Immature natural killer cell (primary cell): ENCODE measurements at regions not wholly inside any gene's neighbourhood (a gene's known extent, or its start where the extent isn't known, plus 50 kb on each side); places are given as distances from the start of the nearest gene placed in this dataset.

Experiments used
- DNase-seq, 3 donors: peaks; one replicate each; pipeline ENCODE4 v3.0.0; 2022; ENCODE audit warnings: mixed read lengths in 1 of 3
- H3K27ac Mint-ChIP-seq, 6 donors: one replicate each; pipeline ENCODE4 v1.8.0; 2020; ENCODE audit warnings: mixed read lengths in 6 of 6, mild to moderate bottlenecking in 5 of 6, inconsistent platforms in 4 of 6, moderate library complexity in 3 of 6
- H3K27me3 Mint-ChIP-seq, 3 donors: one replicate each; pipeline ENCODE4 v1.8.0; 2020 to 2021; ENCODE audit warnings: low read depth in 3 of 3, mild to moderate bottlenecking in 3 of 3, mixed read lengths in 3 of 3, moderate library complexity in 3 of 3, inconsistent platforms in 1 of 3
- H3K36me3 Mint-ChIP-seq, 3 donors: one replicate each; pipeline ENCODE4 v1.8.0; 2020; ENCODE audit warnings: mixed read lengths in 3 of 3, inconsistent platforms in 2 of 3, mild to moderate bottlenecking in 2 of 3
- H3K4me1 Mint-ChIP-seq, 2 donors: one replicate each; pipeline ENCODE4 v1.8.0; 2020; ENCODE audit warnings: inconsistent platforms in 2 of 2, mild to moderate bottlenecking in 2 of 2, mixed read lengths in 2 of 2, moderate library complexity in 1 of 2
- H3K4me3 Mint-ChIP-seq, 5 donors: one replicate each; pipeline ENCODE4 v1.8.0; 2020; ENCODE audit warnings: mild to moderate bottlenecking in 5 of 5, mixed read lengths in 5 of 5, inconsistent platforms in 3 of 5, moderate library complexity in 3 of 5
- H3K9me3 Mint-ChIP-seq, 6 donors: one replicate each; pipeline ENCODE4 v1.8.0; 2020; ENCODE audit warnings: mild to moderate bottlenecking in 6 of 6, mixed read lengths in 6 of 6, inconsistent platforms in 4 of 6, moderate library complexity in 3 of 6

DNA sequence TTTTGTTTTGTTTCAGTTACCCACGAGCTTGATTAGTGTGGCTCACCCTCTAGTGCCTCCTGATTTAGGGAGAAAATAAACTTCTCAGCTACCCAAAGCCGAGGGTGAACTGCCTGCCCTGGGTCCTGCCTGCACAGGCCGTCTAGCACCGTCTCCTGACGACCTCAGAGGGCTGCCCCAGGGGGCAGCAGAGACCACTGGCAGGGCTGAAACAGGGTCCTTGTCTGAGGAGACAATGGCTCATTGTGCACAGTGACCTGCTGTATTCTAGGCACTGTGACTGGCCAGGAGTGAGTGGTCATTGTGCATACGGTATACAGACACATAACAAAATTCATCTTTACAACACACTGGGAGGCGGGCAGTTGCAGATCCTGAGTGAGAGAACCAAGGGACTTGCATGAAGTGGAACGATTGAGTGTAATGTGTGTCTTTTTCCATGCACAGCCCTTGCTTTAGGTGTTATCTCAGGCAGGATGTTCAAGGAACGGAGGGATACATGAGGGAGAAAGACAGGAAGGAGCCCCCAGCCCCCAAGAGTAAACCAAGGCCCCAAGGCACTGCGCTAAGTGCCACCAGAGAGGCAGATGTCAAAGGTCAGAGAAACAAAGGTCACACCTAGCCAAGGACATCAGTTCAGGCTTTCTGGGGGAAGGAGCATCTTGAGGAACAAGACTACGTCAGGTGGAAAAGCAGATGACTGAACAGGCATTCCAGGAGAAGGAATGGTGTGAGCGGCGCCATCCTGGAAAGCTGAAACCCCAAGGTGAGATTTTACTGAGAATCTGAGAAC lies 421.3 kb downstream of the LPIN1 start:
- H3K4me3 Mint-ChIP-seq = no peak overlapping the region
- no peaks in the 10 kb centered on the region for H3K9me3 Mint-ChIP-seq
- DNase-seq = no peak
- peaks cover 0 to 10% (median 0%) of the 10 kb centered on the region in 3 donors for H3K27me3 Mint-ChIP-seq
- H3K36me3 Mint-ChIP-seq = no peaks in the 10 kb centered on the region
- peak overlapping the region in 1 of 6 donors; percentile 33 for H3K27ac Mint-ChIP-seq
- H3K4me1 Mint-ChIP-seq = peaks cover 29 to 32% of the 10 kb centered on the region in 2 donors

DNA sequence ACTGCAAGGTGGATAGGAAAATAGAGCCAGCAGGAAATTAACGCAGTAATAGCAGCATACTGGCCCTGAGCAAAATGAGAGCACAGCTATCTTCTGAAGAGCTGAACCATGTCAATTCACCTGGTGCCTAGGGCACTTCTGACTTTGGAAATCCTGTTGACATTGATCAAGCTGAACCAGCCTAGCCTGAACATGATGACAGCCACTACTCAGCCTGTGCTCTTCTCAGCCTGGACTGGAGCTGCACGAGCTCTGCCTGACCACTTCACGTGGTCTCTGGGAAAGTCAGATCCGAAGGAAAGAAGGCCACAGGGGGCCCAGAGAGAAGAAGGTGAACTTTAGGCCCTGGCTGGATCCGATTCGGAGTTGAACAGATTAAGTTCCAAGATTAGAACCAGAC lies 421.9 kb downstream of the LPIN1 start:
- Mint-ChIP-seq H3K4me3 (peak overlapping the region in 1 of 5 donors; percentile 36), H3K36me3 (no peaks in the 10 kb centered on the region), H3K4me1 (peaks cover 29 to 32% of the 10 kb centered on the region in 2 donors), H3K9me3 (no peaks in the 10 kb centered on the region), H3K27me3 (peaks cover 0 to 10% (median 0%) of the 10 kb centered on the region in 3 donors), H3K27ac (peak overlapping the region in 1 of 6 donors; percentile 33)
- no peak for DNase-seq

DNA sequence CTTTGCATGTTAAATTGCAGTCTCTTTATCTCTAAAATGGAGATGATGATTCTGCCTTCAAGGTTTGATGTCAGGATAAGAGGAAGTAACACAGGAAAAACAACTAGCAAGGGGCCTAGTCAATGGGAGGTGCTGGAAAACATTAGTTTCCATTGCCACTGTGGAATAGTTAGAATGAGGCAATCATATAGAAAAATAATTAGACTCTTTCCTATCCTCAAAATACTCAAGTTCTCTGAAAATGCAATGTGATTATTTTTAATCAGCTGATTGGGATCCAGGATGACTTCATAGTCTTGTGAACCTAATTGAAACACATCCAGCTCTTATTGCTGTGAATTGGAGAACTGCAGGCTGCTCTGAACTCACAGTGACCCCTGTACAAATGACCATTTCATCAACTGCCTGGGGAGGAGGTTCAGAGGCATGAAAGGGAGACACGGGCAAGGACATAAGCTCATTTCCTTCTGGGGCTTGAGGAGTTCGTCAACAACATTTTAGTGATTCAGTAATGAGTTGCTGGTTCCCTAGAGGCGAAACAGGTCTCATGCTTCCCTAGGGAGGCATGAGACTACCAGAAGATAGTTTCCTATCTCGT lies 422.5 kb downstream of the LPIN1 start:
- DNase-seq = no peak
- peaks cover 0 to 10% (median 0%) of the 10 kb centered on the region in 3 donors for H3K27me3 Mint-ChIP-seq
- H3K36me3 Mint-ChIP-seq = no peaks in the 10 kb centered on the region
- H3K4me1 Mint-ChIP-seq = peaks cover 29 to 32% of the 10 kb centered on the region in 2 donors
- peak overlapping the region in 5 of 6 donors; percentile 11 to 69 (median 22) for H3K27ac Mint-ChIP-seq
- H3K9me3 Mint-ChIP-seq = no peaks in the 10 kb centered on the region
- peak overlapping the region in 3 of 5 donors; percentile 13 to 36 (median 33) for H3K4me3 Mint-ChIP-seq

DNA sequence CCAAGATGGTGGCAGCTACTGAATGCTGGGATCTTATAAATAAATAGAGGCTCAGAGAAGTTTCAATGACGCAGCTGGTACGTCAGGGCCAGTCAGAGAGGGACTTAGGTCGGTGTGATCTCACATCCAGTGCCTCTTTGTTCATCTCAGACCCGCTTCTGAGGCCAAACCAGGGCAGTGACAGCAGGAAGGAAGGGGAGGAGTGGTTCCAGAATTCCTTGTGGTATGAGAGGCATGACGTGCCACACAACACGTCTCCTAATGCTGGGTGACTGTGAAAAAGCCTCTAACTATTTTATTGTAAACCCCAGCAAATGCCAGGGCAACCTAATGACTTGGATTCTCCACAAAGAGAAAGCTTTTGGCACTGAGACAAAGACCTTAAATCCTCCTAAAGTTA lies 423.3 kb downstream of the LPIN1 start:
- H3K4me1 Mint-ChIP-seq = peaks cover 29 to 32% of the 10 kb centered on the region in 2 donors

DNA sequence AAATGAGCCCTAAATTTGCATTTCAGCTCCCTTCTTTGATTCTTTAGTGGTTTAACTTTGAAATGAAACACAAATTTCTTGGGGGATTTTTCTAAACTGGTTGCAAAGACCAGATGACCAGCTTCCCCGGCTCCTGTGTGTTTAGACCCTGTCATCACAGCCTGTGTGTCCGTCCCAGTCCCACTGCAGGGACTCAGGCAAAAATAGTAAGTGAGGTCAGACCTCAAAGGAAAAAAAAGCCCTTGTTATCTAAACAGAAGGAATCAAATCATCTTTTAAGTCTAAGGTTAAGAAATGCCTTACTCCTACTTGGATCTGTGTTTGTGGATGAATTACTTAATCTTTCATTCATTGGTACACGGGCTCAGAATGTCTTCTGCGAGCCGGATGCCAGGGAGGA lies 423.7 kb downstream of the LPIN1 start:
- H3K27ac Mint-ChIP-seq = peak overlapping the region in 3 of 6 donors; percentile 11 to 61 (median 39)
- H3K4me3 Mint-ChIP-seq = no peak overlapping the region
- H3K4me1 Mint-ChIP-seq = peaks cover 29 to 32% of the 10 kb centered on the region in 2 donors
- no peaks in the 10 kb centered on the region for H3K9me3 Mint-ChIP-seq
- H3K27me3 Mint-ChIP-seq = peaks cover 0 to 10% (median 0%) of the 10 kb centered on the region in 3 donors
- no peak for DNase-seq
- no peaks in the 10 kb centered on the region for H3K36me3 Mint-ChIP-seq

More for the DNA sequence above, 423.3 kb downstream of the LPIN1 start:
- peak overlapping the region in 3 of 5 donors; percentile 22 to 53 (median 24) for H3K4me3 Mint-ChIP-seq
- H3K9me3 Mint-ChIP-seq = no peaks in the 10 kb centered on the region
- peaks cover 0 to 10% (median 0%) of the 10 kb centered on the region in 3 donors for H3K27me3 Mint-ChIP-seq
- peak overlapping the region in 3 of 6 donors; percentile 11 to 69 (median 29) for H3K27ac Mint-ChIP-seq
- no peaks in the 10 kb centered on the region for H3K36me3 Mint-ChIP-seq
- peak; percentile 24 to 50 (median 44) for DNase-seq

DNA sequence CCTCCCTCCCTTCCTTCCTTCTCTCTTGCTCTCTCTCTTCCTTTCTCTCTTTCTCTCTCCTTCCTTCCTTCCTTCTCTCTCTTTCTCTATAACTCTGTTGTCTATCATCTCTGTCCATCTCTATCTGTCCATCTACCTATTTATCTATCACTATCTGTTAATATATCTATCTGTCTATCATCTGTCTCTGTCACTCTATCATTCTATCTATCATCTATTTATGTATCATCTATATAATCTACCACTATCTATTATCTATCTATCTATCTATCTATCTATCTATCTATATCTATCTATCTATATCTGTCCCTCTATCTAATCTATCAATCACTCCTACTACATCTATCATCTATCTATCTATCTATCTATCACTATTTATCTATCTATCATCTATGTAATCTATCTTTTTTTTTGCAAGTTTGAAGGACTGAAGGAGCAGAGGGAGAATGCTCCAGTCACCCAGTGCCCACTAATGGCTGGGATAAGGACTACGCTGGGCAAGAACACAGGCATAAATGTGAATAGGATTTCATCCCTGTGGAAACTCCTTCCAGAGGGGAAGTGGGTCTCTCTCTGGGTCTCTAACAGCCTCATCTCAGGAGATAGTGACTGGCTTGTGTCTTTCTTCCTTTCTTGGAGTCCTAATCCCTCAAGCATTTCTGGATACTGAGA lies 427.0 kb downstream of the LPIN1 start:
- Mint-ChIP-seq H3K9me3 (no peaks in the 10 kb centered on the region), H3K27ac (peak overlapping the region in 1 of 6 donors; percentile 53), H3K4me1 (peaks cover 45 to 57% of the 10 kb centered on the region in 2 donors), H3K4me3 (no peak overlapping the region), H3K27me3 (peaks cover 8 to 15% (median 12%) of the 10 kb centered on the region in 3 donors), H3K36me3 (no peaks in the 10 kb centered on the region)
- DNase-seq = no peak

DNA sequence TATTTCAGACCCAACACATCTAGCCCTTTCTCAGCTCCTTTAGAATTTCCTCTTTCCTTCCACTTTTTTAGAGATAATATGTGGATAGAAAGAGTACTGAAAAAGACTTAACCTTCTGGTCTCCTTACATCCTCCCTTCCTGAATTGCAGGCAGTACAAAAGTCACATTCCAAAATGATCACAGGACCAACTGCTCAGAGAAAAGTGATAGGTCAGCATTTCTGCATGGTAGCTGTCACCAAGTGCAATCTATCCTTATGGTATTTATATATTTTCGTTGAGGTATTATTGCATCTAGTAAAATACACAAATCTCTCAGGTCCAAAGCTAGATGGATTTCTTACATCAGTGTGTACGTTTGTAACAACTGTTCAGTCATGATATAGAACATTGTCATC lies 427.5 kb downstream of the LPIN1 start:
- H3K36me3 Mint-ChIP-seq = no peaks in the 10 kb centered on the region
- DNase-seq = no peak
- peaks cover 45 to 57% of the 10 kb centered on the region in 2 donors for H3K4me1 Mint-ChIP-seq
- H3K4me3 Mint-ChIP-seq = no peak overlapping the region
- H3K27me3 Mint-ChIP-seq = peaks cover 8 to 16% (median 12%) of the 10 kb centered on the region in 3 donors
- H3K27ac Mint-ChIP-seq = no peak overlapping the region
- no peaks in the 10 kb centered on the region for H3K9me3 Mint-ChIP-seq

DNA sequence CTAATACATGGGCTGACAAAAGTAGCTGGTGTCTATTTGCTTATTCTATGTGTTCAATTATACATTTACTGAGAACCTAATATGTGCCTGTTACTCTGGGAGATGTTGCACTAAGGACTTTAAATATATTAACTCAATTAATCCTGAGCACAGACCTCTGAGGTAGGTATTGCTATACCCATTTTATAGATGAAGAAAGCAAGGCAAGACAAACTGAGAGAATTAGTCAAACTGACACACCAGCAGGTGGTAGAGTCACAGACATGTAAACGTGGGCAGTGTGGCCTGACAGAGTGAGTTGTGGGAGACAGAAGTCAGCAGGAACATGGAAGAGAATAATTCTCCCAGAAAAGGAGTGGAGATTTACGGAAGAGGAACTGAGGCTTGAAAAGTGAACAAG lies 428.9 kb downstream of the LPIN1 start:
- H3K4me3 Mint-ChIP-seq = no peak overlapping the region
- H3K27ac Mint-ChIP-seq = peak overlapping the region in 1 of 6 donors; percentile 4
- no peaks in the 10 kb centered on the region for H3K9me3 Mint-ChIP-seq
- peaks cover 8 to 14% (median 14%) of the 10 kb centered on the region in 3 donors for H3K27me3 Mint-ChIP-seq
- H3K36me3 Mint-ChIP-seq = no peaks in the 10 kb centered on the region
- no peak for DNase-seq
- peaks cover 37 to 48% of the 10 kb centered on the region in 2 donors for H3K4me1 Mint-ChIP-seq

DNA sequence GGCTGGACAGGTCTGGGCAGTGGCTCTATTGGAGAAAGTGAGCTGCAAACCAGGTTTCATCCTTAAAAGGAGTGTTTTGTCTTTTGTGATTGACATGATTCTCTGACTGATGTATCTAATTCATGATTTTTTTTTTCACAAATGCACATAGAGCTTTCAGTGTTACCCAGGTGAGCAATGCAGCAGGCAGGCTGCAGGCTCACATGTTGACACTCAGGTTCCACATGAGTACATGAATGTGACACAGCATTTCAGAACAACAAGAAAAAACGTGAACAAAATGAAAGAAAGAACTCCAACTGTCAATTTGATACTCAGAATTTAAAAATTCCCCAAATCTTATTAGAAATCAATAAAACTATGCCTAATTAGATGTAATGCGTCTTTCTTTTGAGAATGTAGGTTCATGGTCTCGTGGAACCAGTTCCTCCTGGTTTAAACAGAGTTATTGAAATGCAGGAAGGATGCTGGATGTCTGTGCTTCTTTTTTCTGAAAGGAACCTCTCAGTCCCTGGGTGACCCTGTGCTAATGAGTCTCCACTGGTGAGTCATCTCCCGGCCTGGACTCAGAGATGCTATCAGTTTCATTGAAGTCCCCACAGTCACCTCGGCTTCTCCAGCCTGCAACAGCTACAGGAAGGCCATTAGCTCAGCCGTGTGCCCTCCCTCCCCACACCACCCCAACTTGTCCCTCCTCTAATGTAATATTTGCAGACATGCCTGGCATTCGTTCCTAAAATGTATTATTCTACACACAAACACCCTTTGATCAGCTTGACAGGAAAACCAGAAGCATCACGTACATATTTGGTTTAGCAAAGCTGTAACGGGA lies 430.4 kb downstream of the LPIN1 start:
- Mint-ChIP-seq H3K27ac (peak overlapping the region in 4 of 6 donors; percentile 25 to 87 (median 74)), H3K9me3 (no peaks in the 10 kb centered on the region), H3K36me3 (peaks cover 0 to 6% (median 0%) of the 10 kb centered on the region in 3 donors), H3K27me3 (peaks cover 8 to 14% (median 14%) of the 10 kb centered on the region in 3 donors), H3K4me3 (peak overlapping the region; percentile 5 to 60 (median 50)), H3K4me1 (peaks cover 36 to 45% of the 10 kb centered on the region in 2 donors)
- DNase-seq = peak; percentile 12 to 46 (median 24)

DNA sequence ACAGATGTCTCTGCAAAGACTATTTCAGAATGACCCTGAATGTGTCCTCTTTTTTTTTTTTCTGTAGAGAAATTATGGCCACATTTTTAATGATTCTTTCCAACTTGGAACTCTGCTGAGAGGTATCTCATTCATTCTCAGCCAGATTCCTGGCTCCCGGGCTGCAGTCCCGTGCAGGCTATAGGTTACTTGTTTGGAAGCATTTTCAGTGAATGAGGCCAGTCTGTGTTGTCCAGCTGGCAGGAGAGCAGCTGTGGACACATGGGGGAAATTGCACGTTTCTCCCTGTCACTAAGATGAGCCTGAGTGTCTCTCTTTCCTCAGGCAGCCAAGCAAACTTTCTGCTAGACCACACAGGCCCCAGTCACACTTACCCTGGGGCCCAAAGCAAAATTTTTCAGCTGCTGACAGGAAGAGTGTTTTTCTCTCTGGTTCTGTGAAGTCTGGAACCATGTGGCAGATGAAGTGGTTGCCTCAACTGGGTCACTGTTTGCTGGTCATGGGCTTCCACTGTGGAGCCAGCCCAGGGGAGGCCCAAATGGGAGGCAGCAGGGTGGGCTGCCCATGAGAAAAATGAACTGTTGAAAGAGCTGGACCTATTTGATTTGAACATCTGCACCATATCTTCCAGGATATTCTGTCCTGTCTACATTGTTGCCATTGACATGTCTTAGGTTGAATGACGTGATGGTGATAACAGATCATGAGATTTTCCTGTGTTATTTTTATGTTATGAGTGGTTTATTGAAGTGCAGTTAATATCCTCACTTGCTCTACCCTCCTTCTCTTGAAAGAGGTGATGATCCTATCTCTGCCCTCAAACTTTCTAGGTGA lies 431.2 kb downstream of the LPIN1 start:
- peak in 2 of 3 donors; percentile 24 to 47 for DNase-seq
- peak overlapping the region; percentile 9 to 67 (median 50) for H3K4me3 Mint-ChIP-seq
- H3K9me3 Mint-ChIP-seq = no peaks in the 10 kb centered on the region
- peaks cover 36 to 43% of the 10 kb centered on the region in 2 donors for H3K4me1 Mint-ChIP-seq
- peaks cover 0 to 6% (median 0%) of the 10 kb centered on the region in 3 donors for H3K36me3 Mint-ChIP-seq
- H3K27me3 Mint-ChIP-seq = peaks cover 10 to 14% (median 14%) of the 10 kb centered on the region in 3 donors
- peak overlapping the region; percentile 8 to 89 (median 70) for H3K27ac Mint-ChIP-seq

DNA sequence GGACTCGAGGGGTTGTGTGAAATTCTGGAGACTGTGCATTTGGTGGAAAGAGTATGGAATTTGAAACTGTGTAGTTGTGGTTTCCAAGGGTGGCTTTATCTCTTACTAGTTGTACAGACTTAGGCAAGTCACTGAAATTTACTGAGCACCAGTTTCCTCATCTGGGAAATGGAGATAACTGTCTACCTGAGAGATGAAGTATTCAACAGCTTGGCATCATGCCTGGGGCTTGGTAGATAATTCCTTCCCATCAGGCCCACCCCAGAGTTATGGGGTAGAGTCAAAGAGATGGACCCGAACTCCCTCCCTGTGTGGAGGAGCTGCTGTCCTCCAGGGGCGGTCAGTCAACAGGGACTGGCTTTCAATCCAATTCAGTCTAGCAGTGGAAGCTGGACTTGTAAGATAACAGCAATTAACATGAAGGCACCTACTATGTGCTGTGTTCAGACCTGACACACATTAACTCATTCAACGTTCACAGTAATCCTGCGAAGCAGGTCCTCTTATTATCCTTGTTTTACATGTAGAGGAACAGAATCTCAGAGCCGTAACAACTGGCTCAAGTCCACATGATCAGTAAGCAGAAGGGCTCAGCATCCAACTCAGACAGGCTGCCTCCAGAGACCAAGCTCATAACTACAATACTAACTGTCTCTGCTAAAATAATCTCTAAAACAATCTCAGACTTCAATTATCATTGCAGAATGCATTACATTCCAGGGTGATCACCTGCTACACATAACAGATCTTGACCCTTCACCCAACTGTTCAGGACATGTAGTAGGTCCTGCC lies 432.1 kb downstream of the LPIN1 start:
- Mint-ChIP-seq H3K27ac (peak overlapping the region in 5 of 6 donors; percentile 26 to 89 (median 72)), H3K9me3 (no peaks in the 10 kb centered on the region), H3K4me1 (peaks cover 36 to 43% of the 10 kb centered on the region in 2 donors), H3K4me3 (peak overlapping the region in 4 of 5 donors; percentile 47 to 67 (median 57)), H3K27me3 (peaks cover 10 to 17% (median 14%) of the 10 kb centered on the region in 3 donors), H3K36me3 (peaks cover 0 to 6% (median 0%) of the 10 kb centered on the region in 3 donors)
- DNase-seq = no peak
